ELF-1 (cell line): ENCODE measurements at regions not wholly inside any gene's neighbourhood (a gene's known extent, or its start where the extent isn't known, plus 50 kb on each side); places are given as distances from the start of the nearest gene placed in this dataset.
"Not testable (repeated sequence)": the region's sequence is repeated elsewhere in the genome, so short reads cannot be mapped to it uniquely, and the experiment has no call there.

Experiments
- DNase-seq: peaks from one replicate; pipeline ENCODE4 v3.0.0-alpha.2; 2016; ENCODE audit warnings: low read depth, low spot score

GRCh38 chr4:181835348-181835747 is 407.9 kb upstream of the TENM3 start:
- DNase-seq, result no peak

GRCh38 chr4:181838253-181838652 is 404.9 kb upstream of the TENM3 start:
- DNase-seq, result no peak

GRCh38 chr4:181843797-181844196 is 399.4 kb upstream of the TENM3 start:
- DNase-seq, result not testable (repeated sequence)

- DNase-seq, result no peak
Observed at GRCh38 chr4:181845617-181846016, 397.6 kb upstream of the TENM3 start.

- no peak for DNase-seq
Observed at GRCh38 chr4:181846934-181847333, 396.3 kb upstream of the TENM3 start.

- DNase-seq, result no peak
Observed at GRCh38 chr4:181848357-181848756, 394.8 kb upstream of the TENM3 start.

GRCh38 chr4:181849472-181849871 is 393.7 kb upstream of the TENM3 start:
- no peak for DNase-seq

- no peak for DNase-seq
Observed at GRCh38 chr4:181853881-181854511, 389.2 kb upstream of the TENM3 start.

- no peak for DNase-seq
Observed at GRCh38 chr4:181855307-181855706, 387.9 kb upstream of the TENM3 start.

GRCh38 chr4:181857471-181857870 is 385.7 kb upstream of the TENM3 start:
- not testable (repeated sequence) for DNase-seq

- DNase-seq, result no peak
Observed at GRCh38 chr4:181858741-181859140, 384.5 kb upstream of the TENM3 start.

GRCh38 chr4:181859439-181859838 is 383.8 kb upstream of the TENM3 start:
- DNase-seq, result no peak

- no peak for DNase-seq
Observed at GRCh38 chr4:181860157-181860556, 383.0 kb upstream of the TENM3 start.

- DNase-seq, result no peak
Observed at GRCh38 chr4:181860668-181861067, 382.5 kb upstream of the TENM3 start.

GRCh38 chr4:181863856-181864255 is 379.3 kb upstream of the TENM3 start:
- DNase-seq, result no peak

- no peak for DNase-seq
Observed at GRCh38 chr4:181870326-181870725, 372.9 kb upstream of the TENM3 start.

GRCh38 chr4:181874602-181875001 is 368.6 kb upstream of the TENM3 start:
- no peak for DNase-seq

GRCh38 chr4:181877329-181877848 is 365.8 kb upstream of the TENM3 start:
- DNase-seq, result no peak

GRCh38 chr4:181890031-181890430 is 353.2 kb upstream of the TENM3 start:
- DNase-seq, result no peak

GRCh38 chr4:181890911-181891310 is 352.3 kb upstream of the TENM3 start:
- DNase-seq, result no peak

GRCh38 chr4:181896614-181897013 is 346.6 kb upstream of the TENM3 start:
- no peak for DNase-seq

GRCh38 chr4:181897935-181898334 is 345.3 kb upstream of the TENM3 start:
- no peak for DNase-seq

GRCh38 chr4:181902404-181902803 is 340.8 kb upstream of the TENM3 start:
- not testable (repeated sequence) for DNase-seq

- no peak for DNase-seq
Observed at GRCh38 chr4:181905708-181906107, 337.5 kb upstream of the TENM3 start.
